ENCODE measurements at regions not wholly inside any gene's neighbourhood (a gene's known extent, or its start where the extent isn't known, plus 50 kb on each side); places are given as distances from the start of the nearest gene placed in this dataset.

- TF ChIP-seq CTCF (IDR thresholded peaks at IDR 0.05; ENCODE audit: unreplicated experiment): no peak
- no peak for DNase-seq (ENCODE audit: low spot score, unreplicated experiment)
- Mint-ChIP-seq H3K4me3 (ENCODE audit: low read depth) (no peak overlapping the region), H3K9me3 (ENCODE audit: low read depth) (no peaks in the 10 kb centered on the region), H3K4me1 (ENCODE audit: low read depth) (no peaks in the 10 kb centered on the region), H3K27me3 (peaks cover 59% of the 10 kb centered on the region), H3K36me3 (ENCODE audit: insufficient read depth) (no peaks in the 10 kb centered on the region), H3K27ac (no peak overlapping the region)
Measured at GRCh38 chr15:70450142-70450443, 313.3 kb downstream of the UACA start.

DNA sequence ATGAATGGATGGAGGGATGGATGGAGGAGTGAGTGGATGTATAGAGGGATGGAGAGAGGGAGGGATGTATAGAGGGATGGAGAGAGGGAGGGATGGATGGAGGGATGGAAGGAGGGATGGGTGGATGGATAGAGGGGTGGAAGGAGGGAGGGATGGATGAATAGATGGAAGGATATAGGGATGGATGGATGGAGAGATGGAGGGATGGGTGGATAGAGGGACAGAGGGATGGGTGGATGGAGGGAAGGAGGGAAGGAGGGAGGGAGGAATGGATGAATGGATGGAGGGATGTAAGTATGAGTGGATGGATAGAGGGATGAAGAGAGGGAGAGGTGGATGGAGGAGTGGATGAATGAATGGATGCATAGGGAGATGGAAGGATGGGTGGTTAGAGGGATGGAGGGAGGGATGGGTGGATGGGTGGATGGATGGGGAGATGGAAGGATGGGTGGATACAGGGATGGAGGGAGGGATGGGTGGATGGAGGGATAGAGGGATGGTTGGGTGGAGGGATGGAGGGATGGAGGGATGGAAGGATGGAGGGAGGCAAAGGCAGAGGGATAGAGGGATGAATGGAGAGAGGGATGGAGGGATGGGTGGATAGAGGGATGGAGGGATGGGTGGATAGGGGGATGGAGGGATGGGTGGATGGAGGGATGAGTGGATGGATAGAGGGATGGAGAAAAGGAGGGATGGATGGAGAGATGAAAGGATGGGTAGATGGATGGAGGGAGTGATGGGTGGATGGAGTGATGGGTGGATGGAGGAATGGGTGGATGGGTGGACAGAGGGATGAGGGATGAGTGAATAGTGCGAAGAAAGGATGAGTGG, 313.8 kb downstream of the UACA start:
- Mint-ChIP-seq H3K4me1 (ENCODE audit: low read depth) (no peaks in the 10 kb centered on the region), H3K9me3 (ENCODE audit: low read depth) (no peaks in the 10 kb centered on the region), H3K27me3 (peaks cover 64% of the 10 kb centered on the region), H3K36me3 (ENCODE audit: insufficient read depth) (no peaks in the 10 kb centered on the region), H3K27ac (no peak overlapping the region), H3K4me3 (ENCODE audit: low read depth) (no peak overlapping the region)
- DNase-seq (ENCODE audit: low spot score, unreplicated experiment): no peak
- no peak for TF ChIP-seq CTCF (IDR thresholded peaks at IDR 0.05; ENCODE audit: unreplicated experiment)

DNA sequence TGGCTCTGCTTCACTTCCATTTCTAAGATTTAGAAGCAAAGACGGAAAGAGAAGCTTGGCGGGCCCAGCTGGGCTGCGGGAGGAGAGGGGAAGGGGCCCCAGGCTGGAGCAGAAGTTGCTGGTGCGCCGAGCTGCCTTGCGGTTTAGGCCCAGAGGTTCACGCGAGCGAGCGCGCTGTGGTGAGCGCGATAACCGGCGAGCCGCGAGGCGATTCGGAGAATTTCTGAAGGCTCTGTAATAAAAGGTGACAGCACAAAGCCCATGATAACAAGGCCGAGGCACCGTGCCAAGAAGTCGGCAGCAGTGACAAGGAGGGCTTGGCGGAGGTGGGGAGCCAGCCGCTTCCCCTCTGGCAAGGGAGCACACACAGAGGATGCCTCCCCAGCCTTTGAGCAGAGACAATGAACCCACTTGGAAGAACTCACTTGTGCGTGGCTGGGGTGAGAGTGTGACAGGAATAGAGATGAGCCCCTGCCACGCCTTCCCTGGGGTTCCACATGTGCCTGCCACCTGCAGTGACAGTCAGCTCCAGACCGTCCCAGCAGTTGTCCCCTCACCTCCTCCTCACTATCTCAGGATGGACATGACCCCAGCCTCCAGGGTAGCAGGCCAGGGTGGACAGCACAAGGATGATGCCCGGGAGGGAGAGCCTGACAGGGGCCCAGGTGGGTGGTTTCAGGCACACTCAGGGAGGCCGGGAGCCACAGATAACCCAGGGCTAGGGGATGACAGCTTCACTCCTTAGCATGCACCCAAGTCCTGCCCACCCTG, 315.2 kb downstream of the UACA start:
- H3K27me3 Mint-ChIP-seq: peaks cover 69% of the 10 kb centered on the region
- no peaks in the 10 kb centered on the region for H3K9me3 Mint-ChIP-seq (ENCODE audit: low read depth)
- DNase-seq (ENCODE audit: low spot score, unreplicated experiment): no peak
- no peaks in the 10 kb centered on the region for H3K36me3 Mint-ChIP-seq (ENCODE audit: insufficient read depth)
- TF ChIP-seq CTCF (IDR thresholded peaks at IDR 0.05; ENCODE audit: unreplicated experiment): no peak
- no peak overlapping the region for H3K27ac Mint-ChIP-seq
- H3K4me3 Mint-ChIP-seq (ENCODE audit: low read depth): no peak overlapping the region
- H3K4me1 Mint-ChIP-seq (ENCODE audit: low read depth): peaks cover 4% of the 10 kb centered on the region

- Mint-ChIP-seq H3K9me3 (ENCODE audit: low read depth) (no peaks in the 10 kb centered on the region), H3K27ac (no peak overlapping the region), H3K4me1 (ENCODE audit: low read depth) (peaks cover 8% of the 10 kb centered on the region), H3K36me3 (ENCODE audit: insufficient read depth) (no peaks in the 10 kb centered on the region), H3K4me3 (ENCODE audit: low read depth) (no peak overlapping the region), H3K27me3 (peaks cover 75% of the 10 kb centered on the region)
- TF ChIP-seq CTCF (IDR thresholded peaks at IDR 0.05; ENCODE audit: unreplicated experiment): no peak
- no peak for DNase-seq (ENCODE audit: low spot score, unreplicated experiment)
Measured at GRCh38 chr15:70447521-70447920, 315.8 kb downstream of the UACA start.

DNA sequence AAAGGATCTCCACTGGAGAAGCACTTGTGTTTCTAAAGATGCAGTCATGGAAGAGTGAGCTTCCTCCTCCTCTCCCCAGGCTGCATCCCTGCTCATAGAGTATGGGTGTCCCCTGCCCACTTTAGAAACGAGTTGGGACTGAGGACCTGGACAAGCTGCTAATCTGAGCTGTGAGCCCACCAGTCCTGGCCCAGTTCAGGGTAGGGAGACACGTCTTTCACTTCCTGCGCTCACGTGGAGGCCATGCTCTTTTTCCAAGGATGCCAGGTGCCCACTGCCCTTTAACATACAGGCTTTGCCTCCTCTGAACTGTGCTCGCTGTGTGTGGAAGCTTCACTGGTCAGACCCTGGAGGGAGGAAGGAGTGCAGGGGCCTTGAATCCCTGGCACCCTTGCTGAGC, 316.3 kb downstream of the UACA start:
- Mint-ChIP-seq H3K4me3 (ENCODE audit: low read depth) (no peak overlapping the region), H3K4me1 (ENCODE audit: low read depth) (peaks cover 8% of the 10 kb centered on the region), H3K27ac (no peak overlapping the region), H3K27me3 (peaks cover 75% of the 10 kb centered on the region), H3K9me3 (ENCODE audit: low read depth) (no peaks in the 10 kb centered on the region), H3K36me3 (ENCODE audit: insufficient read depth) (no peaks in the 10 kb centered on the region)
- DNase-seq (ENCODE audit: low spot score, unreplicated experiment): no peak
- TF ChIP-seq CTCF (IDR thresholded peaks at IDR 0.05; ENCODE audit: unreplicated experiment): no peak

Data from progenitor cell of endocrine pancreas (in vitro differentiated cells).